HFFc6 (cell line): ENCODE measurements at regions not wholly inside any gene's neighbourhood (a gene's known extent, or its start where the extent isn't known, plus 50 kb on each side); places are given as distances from the start of the nearest gene placed in this dataset.

Source experiments
- DNase-seq: peaks from one replicate; pipeline ENCODE4 v3.0.0-alpha.2; 2018
- H3K27ac Mint-ChIP-seq: 2 replicates; pipeline ENCODE4 v1.8.0; 2020; ENCODE audit warnings: mild to moderate bottlenecking, mixed read lengths
- H3K27me3 Mint-ChIP-seq: 2 replicates; pipeline ENCODE4 v1.8.0; 2021; ENCODE audit warnings: mild to moderate bottlenecking, moderate library complexity, mixed read lengths; ENCODE audit not compliant: insufficient read depth
- H3K36me3 Mint-ChIP-seq: 2 replicates; pipeline ENCODE4 v1.8.0; 2021; ENCODE audit warnings: low read depth, mixed read lengths
- H3K4me1 Mint-ChIP-seq: 2 replicates; pipeline ENCODE4 v1.8.0; 2020; ENCODE audit warnings: low read depth, mixed read lengths
- H3K4me3 Mint-ChIP-seq: 2 replicates; pipeline ENCODE4 v1.8.0; 2020; ENCODE audit warnings: mild to moderate bottlenecking, moderate library complexity, mixed read lengths
- H3K9me3 Mint-ChIP-seq: 2 replicates; pipeline ENCODE4 v1.8.0; 2020; ENCODE audit warnings: mild to moderate bottlenecking, mixed read lengths
- CTCF ChIP-seq: fragments of 200-600 bp; sonication (generic); IDR thresholded peaks from 2 replicates; pipeline ENCODE4 v1.5.0; 2021; ENCODE audit warnings: antibody characterized with exemption, mild to moderate bottlenecking

GRCh38 chr10:36248304-36248981, 606.3 kb upstream of the FZD8 start:
- Mint-ChIP-seq H3K4me1 (no peaks in the 10 kb centered on the region), H3K9me3 (peaks cover 13% of the 10 kb centered on the region), H3K27ac (no peak overlapping the region), H3K36me3 (no peaks in the 10 kb centered on the region), H3K4me3 (no peak overlapping the region), H3K27me3 (no peaks in the 10 kb centered on the region)
- DNase-seq: no peak
- TF ChIP-seq CTCF: no peak

GRCh38 chr10:36247478-36247877, 605.4 kb upstream of the FZD8 start:
- no peak for DNase-seq
- Mint-ChIP-seq H3K9me3 (peaks cover 19% of the 10 kb centered on the region), H3K4me1 (no peaks in the 10 kb centered on the region), H3K27ac (no peak overlapping the region), H3K36me3 (no peaks in the 10 kb centered on the region), H3K4me3 (no peak overlapping the region), H3K27me3 (no peaks in the 10 kb centered on the region)
- no peak for TF ChIP-seq CTCF

GRCh38 chr10:36236931-36237330, 594.8 kb upstream of the FZD8 start:
- H3K27me3 Mint-ChIP-seq: no peaks in the 10 kb centered on the region; the same call in 1 of the 2 replicates
- TF ChIP-seq CTCF: no peak
- H3K36me3 Mint-ChIP-seq: no peaks in the 10 kb centered on the region
- no peak for DNase-seq
- H3K4me1 Mint-ChIP-seq: no peaks in the 10 kb centered on the region
- peaks cover 38% of the 10 kb centered on the region for H3K9me3 Mint-ChIP-seq
- H3K4me3 Mint-ChIP-seq: no peak overlapping the region
- H3K27ac Mint-ChIP-seq: no peak overlapping the region

GRCh38 chr10:36236341-36236740, 594.2 kb upstream of the FZD8 start:
- DNase-seq: no peak
- Mint-ChIP-seq H3K36me3 (0 out of 2 replicates have a peak, but pooled peaks cover 4% of the 10 kb centered on the region), H3K4me1 (no peaks in the 10 kb centered on the region), H3K4me3 (no peak overlapping the region), H3K27me3 (no peaks in the 10 kb centered on the region; the same call in 1 of the 2 replicates), H3K27ac (no peak overlapping the region), H3K9me3 (peaks cover 38% of the 10 kb centered on the region)
- no peak for TF ChIP-seq CTCF

GRCh38 chr10:36232935-36233334, 590.8 kb upstream of the FZD8 start:
- Mint-ChIP-seq H3K27ac (no peak overlapping the region), H3K4me3 (no peak overlapping the region), H3K9me3 (peaks cover 33% of the 10 kb centered on the region), H3K27me3 (peaks cover 1% of the 10 kb centered on the region), H3K36me3 (0 out of 2 replicates have a peak, but pooled peaks cover 4% of the 10 kb centered on the region), H3K4me1 (no peaks in the 10 kb centered on the region)
- DNase-seq: no peak
- TF ChIP-seq CTCF: no peak
